ENCODE measurements at regions not wholly inside any gene's neighbourhood (a gene's known extent, or its start where the extent isn't known, plus 50 kb on each side); places are given as distances from the start of the nearest gene placed in this dataset.

DNA sequence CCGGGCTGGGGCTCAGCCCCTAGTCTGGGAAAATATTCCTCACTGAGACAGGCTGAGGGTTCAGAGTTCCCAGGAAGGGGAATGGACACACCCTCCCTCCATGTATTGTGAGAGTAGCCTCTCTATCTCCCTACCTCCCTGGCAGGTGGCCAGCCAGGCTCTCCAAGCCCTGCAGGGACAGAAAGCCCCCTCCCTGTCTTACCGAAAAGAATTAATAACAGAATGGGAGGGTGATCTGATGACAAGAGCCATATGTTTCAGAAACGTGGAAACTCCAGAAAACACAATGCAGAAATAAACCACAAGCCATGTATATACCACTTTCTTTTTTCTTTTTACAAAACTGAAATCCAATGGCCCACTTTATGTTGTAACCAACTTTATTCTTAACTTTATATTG, 140.0 kb downstream of the CHST1 start:
- peak in 1 of 4 donors; percentile 45 for DNase-seq
- H3K27ac ChIP-seq, result no peak overlapping the region
- TF ChIP-seq, protein P1, sequence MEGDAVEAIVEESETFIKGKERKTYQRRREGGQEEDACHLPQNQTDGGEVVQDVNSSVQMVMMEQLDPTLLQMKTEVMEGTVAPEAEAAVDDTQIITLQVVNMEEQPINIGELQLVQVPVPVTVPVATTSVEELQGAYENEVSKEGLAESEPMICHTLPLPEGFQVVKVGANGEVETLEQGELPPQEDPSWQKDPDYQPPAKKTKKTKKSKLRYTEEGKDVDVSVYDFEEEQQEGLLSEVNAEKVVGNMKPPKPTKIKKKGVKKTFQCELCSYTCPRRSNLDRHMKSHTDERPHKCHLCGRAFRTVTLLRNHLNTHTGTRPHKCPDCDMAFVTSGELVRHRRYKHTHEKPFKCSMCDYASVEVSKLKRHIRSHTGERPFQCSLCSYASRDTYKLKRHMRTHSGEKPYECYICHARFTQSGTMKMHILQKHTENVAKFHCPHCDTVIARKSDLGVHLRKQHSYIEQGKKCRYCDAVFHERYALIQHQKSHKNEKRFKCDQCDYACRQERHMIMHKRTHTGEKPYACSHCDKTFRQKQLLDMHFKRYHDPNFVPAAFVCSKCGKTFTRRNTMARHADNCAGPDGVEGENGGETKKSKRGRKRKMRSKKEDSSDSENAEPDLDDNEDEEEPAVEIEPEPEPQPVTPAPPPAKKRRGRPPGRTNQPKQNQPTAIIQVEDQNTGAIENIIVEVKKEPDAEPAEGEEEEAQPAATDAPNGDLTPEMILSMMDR (IDR thresholded peaks at IDR 0.05), result no peak
- no peaks in the 10 kb centered on the region for H3K27me3 ChIP-seq
- intact Hi-C loops (cut with DNase I), result no loop called here
- H3K4me1 ChIP-seq, result no peaks in the 10 kb centered on the region
- H3K9me3 ChIP-seq, result no peaks in the 10 kb centered on the region
- H3K4me3 ChIP-seq, result no peak overlapping the region
- ATAC-seq, result no peak
- no peaks in the 10 kb centered on the region for H3K36me3 ChIP-seq

DNA sequence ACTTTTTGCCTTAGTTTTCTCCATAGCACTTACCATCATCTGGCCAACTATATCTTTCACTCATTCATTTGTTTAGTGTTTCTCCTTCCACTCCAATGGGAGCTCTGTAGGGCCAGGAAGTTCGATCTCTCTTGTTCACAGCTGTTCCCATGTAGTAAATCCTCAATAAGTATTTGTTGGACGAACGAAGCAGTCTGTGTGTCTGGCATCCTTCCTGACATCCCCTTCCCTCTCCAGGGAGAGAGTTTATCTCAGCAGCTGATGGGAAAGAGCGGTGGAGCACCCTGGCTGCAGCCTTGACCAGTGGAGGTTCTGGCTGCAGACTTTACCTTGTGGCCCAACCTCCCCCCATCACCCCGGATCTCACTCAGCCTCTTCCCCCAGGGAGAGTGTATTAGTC, 141.7 kb downstream of the CHST1 start:
- no peak for ATAC-seq
- H3K4me1 ChIP-seq, result no peaks in the 10 kb centered on the region
- no peaks in the 10 kb centered on the region for H3K36me3 ChIP-seq
- no peaks in the 10 kb centered on the region for H3K9me3 ChIP-seq
- no peak overlapping the region for H3K27ac ChIP-seq
- no peaks in the 10 kb centered on the region for H3K27me3 ChIP-seq
- peak in 2 of 4 donors; percentile 47 to 74 for DNase-seq
- TF ChIP-seq, protein P1 (IDR thresholded peaks at IDR 0.05), result no peak
- no peak overlapping the region for H3K4me3 ChIP-seq
- intact Hi-C loops (cut with DNase I), result no loop called here

DNA sequence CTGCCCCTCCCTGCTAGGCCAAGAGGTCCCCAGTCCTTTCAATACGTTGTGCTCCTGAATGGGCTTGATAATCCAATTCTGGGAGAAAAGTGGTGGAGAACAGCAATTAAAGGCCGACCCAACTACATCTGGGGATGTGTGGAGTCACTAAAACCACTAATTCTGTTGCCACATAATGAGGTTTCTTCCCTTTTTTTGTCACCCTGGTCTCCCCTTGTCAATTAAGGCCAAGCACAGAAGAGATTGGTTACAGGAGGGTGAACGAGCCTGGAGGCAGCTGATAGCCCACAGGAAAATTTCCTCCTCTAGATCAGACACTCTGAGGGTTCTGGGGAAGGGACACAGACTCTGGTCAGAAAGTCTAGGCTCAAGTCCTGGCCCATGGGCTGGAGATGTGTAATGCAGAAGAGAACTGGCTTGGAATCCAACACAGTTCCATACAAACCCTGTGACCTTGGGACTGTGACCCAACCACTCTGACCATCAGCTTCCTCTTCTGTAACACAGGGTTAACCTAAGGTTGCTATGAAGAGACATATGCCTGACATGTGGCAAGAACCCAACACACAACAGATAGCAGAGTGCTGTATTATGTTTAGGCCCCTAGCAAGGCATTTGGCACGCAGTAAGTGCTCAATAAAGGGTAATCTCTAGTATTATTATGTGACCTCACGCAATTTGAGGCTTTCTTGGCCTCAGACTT, 146.4 kb downstream of the CHST1 start:
- Histone ChIP-seq H3K27me3 (no peaks in the 10 kb centered on the region), H3K9me3 (no peaks in the 10 kb centered on the region), H3K27ac (no peak overlapping the region), H3K4me3 (no peak overlapping the region), H3K4me1 (no peaks in the 10 kb centered on the region), H3K36me3 (no peaks in the 10 kb centered on the region)
- no peak for DNase-seq
- no peak for ATAC-seq
- intact Hi-C loops (cut with DNase I), result no loop called here
- TF ChIP-seq, protein P1 (IDR thresholded peaks at IDR 0.05), result no peak

DNA sequence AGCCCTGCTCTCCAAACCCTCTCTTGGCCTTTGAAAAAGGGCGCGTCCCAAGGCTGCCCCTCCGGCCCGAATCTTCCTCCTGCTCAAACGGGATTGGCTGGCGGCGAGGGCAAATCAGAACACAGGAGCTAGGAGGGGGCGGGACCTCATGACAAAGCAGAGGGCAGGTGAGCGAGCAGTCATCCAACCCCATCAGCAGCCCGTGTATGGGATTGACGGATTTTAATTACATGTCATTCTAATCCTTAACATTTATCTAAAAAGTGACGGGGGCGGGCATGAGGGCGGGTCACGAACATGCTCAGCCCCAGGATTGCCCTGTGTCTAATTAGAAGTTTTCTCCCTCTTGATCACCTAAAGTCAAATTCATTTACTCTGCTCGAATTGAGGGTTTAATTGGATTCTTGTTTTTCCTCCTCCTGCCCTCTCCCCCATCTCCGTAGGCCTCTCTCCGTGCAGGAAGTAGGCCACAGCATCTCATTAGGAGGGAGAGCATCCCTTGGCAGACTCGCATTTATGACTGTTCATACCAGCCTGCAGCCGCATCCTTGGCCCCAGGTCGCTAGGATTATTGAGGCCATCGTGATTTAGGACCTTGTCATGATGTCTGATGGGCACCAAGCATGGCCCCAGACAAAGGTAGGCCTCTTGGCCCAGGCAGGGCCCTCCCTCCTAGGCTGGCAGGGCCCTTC, 147.1 kb downstream of the CHST1 start:
- intact Hi-C loops (cut with DNase I), result no loop called here
- TF ChIP-seq, protein P1 (IDR thresholded peaks at IDR 0.05), result no peak
- Histone ChIP-seq H3K36me3 (no peaks in the 10 kb centered on the region), H3K27me3 (no peaks in the 10 kb centered on the region), H3K9me3 (no peaks in the 10 kb centered on the region), H3K27ac (no peak overlapping the region), H3K4me3 (no peak overlapping the region), H3K4me1 (no peaks in the 10 kb centered on the region)
- DNase-seq, result no peak
- ATAC-seq, result no peak

DNA sequence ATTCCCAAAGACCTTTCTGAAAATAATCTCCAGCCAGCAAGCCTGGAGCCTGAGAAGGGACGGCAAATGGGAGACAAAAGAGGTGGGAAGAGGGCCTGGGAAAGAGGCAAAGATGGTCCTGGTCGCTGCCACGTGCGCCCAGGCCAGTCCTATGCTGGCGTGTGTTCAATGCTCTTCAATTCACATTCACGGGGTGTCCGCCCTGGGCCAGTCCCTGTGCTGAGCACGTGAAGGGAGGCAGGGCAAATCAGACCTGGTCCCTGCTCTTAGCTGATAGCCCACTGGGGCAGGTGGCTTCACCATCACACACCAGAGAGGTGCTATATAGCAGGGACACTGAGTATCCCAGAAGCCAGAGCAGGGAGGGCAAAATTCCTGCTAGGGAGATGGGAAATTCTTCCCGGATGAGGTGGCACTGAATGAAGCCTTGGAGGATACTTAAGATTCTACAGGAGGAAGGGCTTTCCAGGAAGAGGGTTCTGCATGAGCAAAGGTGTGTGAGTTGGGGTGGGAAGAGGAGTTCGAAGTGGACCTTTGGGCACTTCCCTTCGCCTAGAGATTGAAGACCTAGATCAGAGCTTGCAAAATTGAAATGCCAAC, 148.2 kb downstream of the CHST1 start:
- Histone ChIP-seq H3K4me1 (no peaks in the 10 kb centered on the region), H3K27me3 (no peaks in the 10 kb centered on the region), H3K4me3 (no peak overlapping the region), H3K27ac (no peak overlapping the region), H3K9me3 (no peaks in the 10 kb centered on the region), H3K36me3 (no peaks in the 10 kb centered on the region)
- intact Hi-C loops (cut with DNase I), result no loop called here
- no peak for ATAC-seq
- TF ChIP-seq, protein P1 (IDR thresholded peaks at IDR 0.05), result no peak
- no peak for DNase-seq

Data from left lung (tissue), 4 donors.